HepG2 (cell line): ENCODE measurements at regions not wholly inside any gene's neighbourhood (a gene's known extent, or its start where the extent isn't known, plus 50 kb on each side); places are given as distances from the start of the nearest gene placed in this dataset.

Experiments
- ELF4 ChIP-seq: sonication (generic); formaldehyde crosslinking; IDR thresholded peaks from 2 replicates; pipeline ENCODE4 v1.5.0; 2020; ENCODE audit warnings: missing genetic modification reagents, mild to moderate bottlenecking, moderate library complexity, borderline replicate concordance
- MXD4 ChIP-seq: IDR thresholded peaks from 2 replicates; pipeline ENCODE4 v1.6.1; 2016; ENCODE audit warnings: mild to moderate bottlenecking, missing biosample characterization, missing genetic modification reagents
- RFX5 ChIP-seq: IDR thresholded peaks from 2 replicates; pipeline ENCODE4 v1.6.1; 2011; ENCODE audit warnings: low read depth, low read length, improper control_type of control experiment
- SRSF1 ChIP-seq: fragments of 200-400 bp; formaldehyde crosslinking; optimal IDR thresholded peaks from 2 replicates; pipeline ENCODE3; 2017; ENCODE audit warnings: mild to moderate bottlenecking, low read depth, low read length, moderate library complexity
- TBL1XR1 ChIP-seq: fragments of 150-350 bp; IDR thresholded peaks from 2 replicates; pipeline ENCODE4 v1.6.1; 2014; ENCODE audit warnings: borderline replicate concordance, low read length; ENCODE audit not compliant: partially characterized antibody
- WIZ ChIP-seq: sonication (generic); formaldehyde crosslinking; IDR thresholded peaks from 2 replicates; pipeline ENCODE4 v1.5.1; 2020; ENCODE audit warnings: mild to moderate bottlenecking, missing genetic modification reagents
- TF ChIP-seq, protein P1 (sequence below): sonication (generic); formaldehyde crosslinking; IDR thresholded peaks from 2 replicates; pipeline ENCODE4 v1.8.1; 2023; ENCODE audit warnings: missing genetic modification reagents, inconsistent platforms, borderline replicate concordance
- TF ChIP-seq, protein P2 (sequence below): sonication (generic); formaldehyde crosslinking; IDR thresholded peaks from 2 replicates; pipeline ENCODE4 v1.4.0; 2020; ENCODE audit warnings: missing genetic modification reagents, low read depth, mild to moderate bottlenecking, borderline replicate concordance
- TF ChIP-seq, protein P3 (sequence below): sonication (generic); formaldehyde crosslinking; IDR thresholded peaks from 2 replicates; pipeline ENCODE4 v1.8.1; 2022; ENCODE audit warnings: low read depth, mild to moderate bottlenecking, missing genetic modification reagents
- TF ChIP-seq, protein P4 (sequence below): sonication (generic); formaldehyde crosslinking; IDR thresholded peaks from 2 replicates; pipeline ENCODE4 v1.5.0; 2020; ENCODE audit warnings: mild to moderate bottlenecking, missing genetic modification reagents, moderate library complexity

DNA sequence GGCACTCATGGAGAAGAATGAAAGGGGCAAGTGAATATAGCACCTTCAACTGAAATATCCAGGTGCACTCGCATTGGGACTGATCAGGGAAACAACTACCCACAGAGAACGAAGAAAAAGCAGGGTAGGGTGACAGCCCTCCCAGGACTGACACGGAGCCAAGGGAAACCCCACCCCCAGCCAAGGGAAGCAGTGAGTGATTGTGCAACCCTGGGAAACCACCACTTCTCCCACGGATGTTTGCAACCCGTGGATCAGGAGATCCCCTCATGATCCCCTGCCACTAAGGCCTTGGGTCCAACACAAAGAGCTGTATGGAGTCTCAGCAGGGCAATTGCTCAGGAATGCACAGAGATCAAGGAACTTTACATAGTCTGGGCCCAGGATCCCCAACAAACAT, 158.5 kb upstream of the HCCS start:
- TF ChIP-seq RFX5 (no peak), ELF4 (CRISPR knock-in tag) (no peak), TBL1XR1 (no peak), MXD4 (no peak), WIZ (CRISPR knock-in tag) (no peak), SRSF1 (no peak)
- TF ChIP-seq, protein P1, sequence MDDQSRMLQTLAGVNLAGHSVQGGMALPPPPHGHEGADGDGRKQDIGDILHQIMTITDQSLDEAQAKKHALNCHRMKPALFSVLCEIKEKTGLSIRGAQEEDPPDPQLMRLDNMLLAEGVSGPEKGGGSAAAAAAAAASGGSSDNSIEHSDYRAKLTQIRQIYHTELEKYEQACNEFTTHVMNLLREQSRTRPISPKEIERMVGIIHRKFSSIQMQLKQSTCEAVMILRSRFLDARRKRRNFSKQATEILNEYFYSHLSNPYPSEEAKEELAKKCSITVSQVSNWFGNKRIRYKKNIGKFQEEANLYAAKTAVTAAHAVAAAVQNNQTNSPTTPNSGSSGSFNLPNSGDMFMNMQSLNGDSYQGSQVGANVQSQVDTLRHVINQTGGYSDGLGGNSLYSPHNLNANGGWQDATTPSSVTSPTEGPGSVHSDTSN (CRISPR knock-in tag), result no peak
- TF ChIP-seq, protein P2, sequence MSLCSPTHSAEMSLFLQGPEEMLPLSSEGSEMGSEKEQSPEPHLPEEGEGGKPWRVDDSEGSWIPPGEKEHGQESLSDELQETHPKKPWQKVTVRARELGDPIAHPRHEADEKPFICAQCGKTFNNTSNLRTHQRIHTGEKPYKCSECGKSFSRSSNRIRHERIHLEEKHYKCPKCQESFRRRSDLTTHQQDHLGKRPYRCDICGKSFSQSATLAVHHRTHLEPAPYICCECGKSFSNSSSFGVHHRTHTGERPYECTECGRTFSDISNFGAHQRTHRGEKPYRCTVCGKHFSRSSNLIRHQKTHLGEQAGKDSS (CRISPR knock-in tag), result no peak
- TF ChIP-seq, protein P3, sequence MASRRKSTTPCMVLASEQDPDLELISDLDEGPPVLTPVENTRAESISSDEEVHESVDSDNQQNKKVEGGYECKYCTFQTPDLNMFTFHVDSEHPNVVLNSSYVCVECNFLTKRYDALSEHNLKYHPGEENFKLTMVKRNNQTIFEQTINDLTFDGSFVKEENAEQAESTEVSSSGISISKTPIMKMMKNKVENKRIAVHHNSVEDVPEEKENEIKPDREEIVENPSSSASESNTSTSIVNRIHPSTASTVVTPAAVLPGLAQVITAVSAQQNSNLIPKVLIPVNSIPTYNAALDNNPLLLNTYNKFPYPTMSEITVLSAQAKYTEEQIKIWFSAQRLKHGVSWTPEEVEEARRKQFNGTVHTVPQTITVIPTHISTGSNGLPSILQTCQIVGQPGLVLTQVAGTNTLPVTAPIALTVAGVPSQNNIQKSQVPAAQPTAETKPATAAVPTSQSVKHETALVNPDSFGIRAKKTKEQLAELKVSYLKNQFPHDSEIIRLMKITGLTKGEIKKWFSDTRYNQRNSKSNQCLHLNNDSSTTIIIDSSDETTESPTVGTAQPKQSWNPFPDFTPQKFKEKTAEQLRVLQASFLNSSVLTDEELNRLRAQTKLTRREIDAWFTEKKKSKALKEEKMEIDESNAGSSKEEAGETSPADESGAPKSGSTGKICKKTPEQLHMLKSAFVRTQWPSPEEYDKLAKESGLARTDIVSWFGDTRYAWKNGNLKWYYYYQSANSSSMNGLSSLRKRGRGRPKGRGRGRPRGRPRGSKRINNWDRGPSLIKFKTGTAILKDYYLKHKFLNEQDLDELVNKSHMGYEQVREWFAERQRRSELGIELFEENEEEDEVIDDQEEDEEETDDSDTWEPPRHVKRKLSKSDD (CRISPR knock-in tag), result no peak
- TF ChIP-seq, protein P4, sequence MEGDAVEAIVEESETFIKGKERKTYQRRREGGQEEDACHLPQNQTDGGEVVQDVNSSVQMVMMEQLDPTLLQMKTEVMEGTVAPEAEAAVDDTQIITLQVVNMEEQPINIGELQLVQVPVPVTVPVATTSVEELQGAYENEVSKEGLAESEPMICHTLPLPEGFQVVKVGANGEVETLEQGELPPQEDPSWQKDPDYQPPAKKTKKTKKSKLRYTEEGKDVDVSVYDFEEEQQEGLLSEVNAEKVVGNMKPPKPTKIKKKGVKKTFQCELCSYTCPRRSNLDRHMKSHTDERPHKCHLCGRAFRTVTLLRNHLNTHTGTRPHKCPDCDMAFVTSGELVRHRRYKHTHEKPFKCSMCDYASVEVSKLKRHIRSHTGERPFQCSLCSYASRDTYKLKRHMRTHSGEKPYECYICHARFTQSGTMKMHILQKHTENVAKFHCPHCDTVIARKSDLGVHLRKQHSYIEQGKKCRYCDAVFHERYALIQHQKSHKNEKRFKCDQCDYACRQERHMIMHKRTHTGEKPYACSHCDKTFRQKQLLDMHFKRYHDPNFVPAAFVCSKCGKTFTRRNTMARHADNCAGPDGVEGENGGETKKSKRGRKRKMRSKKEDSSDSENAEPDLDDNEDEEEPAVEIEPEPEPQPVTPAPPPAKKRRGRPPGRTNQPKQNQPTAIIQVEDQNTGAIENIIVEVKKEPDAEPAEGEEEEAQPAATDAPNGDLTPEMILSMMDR (CRISPR knock-in tag), result no peak
